ENCODE measurements at regions not wholly inside any gene's neighbourhood (a gene's known extent, or its start where the extent isn't known, plus 50 kb on each side); places are given as distances from the start of the nearest gene placed in this dataset.
"Not testable (repeated sequence)": the region's sequence is repeated elsewhere in the genome, so short reads cannot be mapped to it uniquely, and the experiment has no call there.

GRCh38 chr18:4753151-4753550 lies 298.0 kb upstream of the DLGAP1 start:
- DNase-seq, result not testable (repeated sequence)

GRCh38 chr18:4751523-4751922 lies 296.4 kb upstream of the DLGAP1 start:
- DNase-seq, result no peak

GRCh38 chr18:4750393-4751346 lies 295.6 kb upstream of the DLGAP1 start:
- DNase-seq, result no peak

GRCh38 chr18:4748975-4749374 lies 293.9 kb upstream of the DLGAP1 start:
- DNase-seq, result no peak

- DNase-seq, result no peak
Observed at GRCh38 chr18:4734903-4735302, 279.8 kb upstream of the DLGAP1 start.

GRCh38 chr18:4734021-4734420 lies 278.9 kb upstream of the DLGAP1 start:
- no peak for DNase-seq

GRCh38 chr18:4721545-4721944 lies 266.4 kb upstream of the DLGAP1 start:
- no peak for DNase-seq

GRCh38 chr18:4720518-4720917 lies 265.4 kb upstream of the DLGAP1 start:
- no peak for DNase-seq

- no peak for DNase-seq
Observed at GRCh38 chr18:4705894-4706293, 250.8 kb upstream of the DLGAP1 start.

- DNase-seq, result no peak
Observed at GRCh38 chr18:4704781-4705180, 249.7 kb upstream of the DLGAP1 start.

- DNase-seq, result no peak
Observed at GRCh38 chr18:4691836-4692235, 236.7 kb upstream of the DLGAP1 start.

- DNase-seq, result not testable (repeated sequence)
Observed at GRCh38 chr18:4678685-4679084, 223.6 kb upstream of the DLGAP1 start.

- DNase-seq, result no peak
Observed at GRCh38 chr18:4677006-4677405, 221.9 kb upstream of the DLGAP1 start.

GRCh38 chr18:4672162-4672561 lies 217.1 kb upstream of the DLGAP1 start:
- no peak for DNase-seq

- no peak for DNase-seq
Observed at GRCh38 chr18:4658804-4659203, 203.7 kb upstream of the DLGAP1 start.

GRCh38 chr18:4653418-4653817 lies 198.3 kb upstream of the DLGAP1 start:
- DNase-seq, result no peak

GRCh38 chr18:4641771-4642368 lies 186.8 kb upstream of the DLGAP1 start:
- DNase-seq, result no peak

GRCh38 chr18:4640349-4641012 lies 185.4 kb upstream of the DLGAP1 start:
- DNase-seq, result no peak

- no peak for DNase-seq
Observed at GRCh38 chr18:4639628-4640310, 184.7 kb upstream of the DLGAP1 start.

- no peak for DNase-seq
Observed at GRCh38 chr18:4638680-4639079, 183.6 kb upstream of the DLGAP1 start.

- DNase-seq, result no peak
Observed at GRCh38 chr18:4637876-4638275, 182.8 kb upstream of the DLGAP1 start.

- no peak for DNase-seq
Observed at GRCh38 chr18:4636967-4637366, 181.9 kb upstream of the DLGAP1 start.

GRCh38 chr18:4631239-4631638 lies 176.1 kb upstream of the DLGAP1 start:
- DNase-seq, result no peak
